ENCODE measurements at regions not wholly inside any gene's neighbourhood (a gene's known extent, or its start where the extent isn't known, plus 50 kb on each side); places are given as distances from the start of the nearest gene placed in this dataset.
"Not testable (repeated sequence)": the region's sequence is repeated elsewhere in the genome, so short reads cannot be mapped to it uniquely, and the experiment has no call there.

DNA sequence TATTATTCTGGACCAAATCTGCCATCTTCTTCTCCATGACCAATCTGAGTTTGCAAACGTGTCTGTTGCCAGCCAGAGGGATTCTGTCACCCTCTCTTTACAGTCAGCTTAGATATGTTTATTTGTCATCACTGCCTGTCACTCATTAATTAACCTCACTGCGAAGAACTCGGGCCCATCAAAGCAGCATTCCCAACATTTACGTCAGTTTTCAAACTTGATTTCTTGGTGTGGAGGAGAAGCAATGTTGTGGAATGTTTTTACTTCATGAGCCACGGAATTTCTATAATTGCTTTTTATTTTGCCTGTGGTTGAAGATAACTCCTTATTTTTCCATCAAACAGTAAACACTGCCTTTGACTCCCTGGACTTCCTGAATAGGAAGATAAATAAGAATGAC is 91.8 kb upstream of the CNKSR3 start:
- no peak for DNase-seq (ENCODE audit: low read depth)

DNA sequence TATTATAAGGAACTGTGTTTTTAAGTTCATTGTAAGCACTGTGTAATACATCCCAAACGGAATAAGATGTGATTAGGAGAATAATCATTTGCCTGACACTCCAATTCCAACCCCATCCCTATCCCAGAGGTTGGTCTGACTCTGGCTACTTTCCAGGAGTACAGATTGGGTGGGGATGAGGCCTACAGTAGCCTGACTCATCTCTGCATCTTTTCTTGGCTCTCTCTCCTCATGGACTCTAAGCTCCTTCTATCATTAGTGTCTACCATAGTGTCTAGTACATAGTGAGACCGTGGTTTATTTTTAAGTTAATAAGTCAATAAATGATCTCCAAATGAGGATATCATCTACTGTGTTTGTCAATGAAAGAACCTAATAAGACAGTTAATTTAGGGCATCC is 92.2 kb upstream of the CNKSR3 start:
- no peak for DNase-seq (ENCODE audit: low read depth)

DNA sequence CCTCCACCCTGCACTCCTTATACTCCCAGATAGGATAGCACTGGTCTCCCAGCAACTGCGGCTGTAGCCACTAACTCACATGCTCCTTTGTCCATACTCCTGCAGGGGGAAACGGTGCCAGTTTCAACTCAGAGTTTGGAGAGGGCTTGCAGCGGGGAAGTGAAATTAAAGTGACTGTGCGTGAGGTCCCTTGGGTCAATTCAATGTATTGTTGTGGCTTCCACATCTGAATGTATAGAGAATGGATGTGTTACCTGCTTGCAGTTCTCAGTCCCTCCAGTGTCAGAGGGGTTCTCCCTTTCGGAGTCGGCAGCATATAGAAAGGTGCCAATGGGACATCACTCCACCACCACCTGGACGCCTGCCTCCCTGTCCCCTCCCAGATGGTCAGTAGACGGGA is 93.6 kb upstream of the CNKSR3 start:
- DNase-seq (ENCODE audit: low read depth) = no peak

DNA sequence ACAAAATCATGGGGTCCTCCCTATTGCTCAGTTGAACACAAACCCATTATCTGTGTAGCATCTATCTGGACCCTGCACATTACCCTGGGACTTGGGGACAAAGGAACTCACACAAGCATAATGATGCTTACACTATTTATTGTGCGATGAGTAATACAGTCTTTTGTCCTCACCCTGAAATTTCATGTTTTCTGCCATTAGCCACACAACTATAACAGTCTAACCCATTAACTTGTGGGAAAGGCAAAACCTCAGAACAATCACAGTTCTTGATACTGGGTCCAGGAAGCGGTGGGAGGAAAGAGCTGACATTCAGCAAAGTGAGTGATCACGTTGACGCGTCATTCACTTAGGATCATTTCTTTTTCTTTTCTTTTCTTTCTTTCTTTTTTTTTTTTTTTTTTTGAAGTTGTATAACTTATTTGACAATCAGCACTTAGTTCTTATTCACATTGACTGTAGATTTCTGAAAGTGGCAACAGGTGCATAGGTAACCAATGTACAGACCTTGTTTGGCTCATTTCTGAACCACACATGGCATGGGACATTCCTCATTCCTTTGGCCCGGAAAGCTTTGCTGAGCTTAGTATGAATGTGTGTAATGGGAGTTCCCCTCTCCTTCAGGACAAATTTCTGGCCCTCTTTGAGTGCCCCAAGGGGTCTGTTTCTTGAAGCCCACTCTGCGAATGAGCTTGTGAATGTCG is 94.8 kb upstream of the CNKSR3 start:
- DNase-seq (ENCODE audit: low read depth) = no peak

DNA sequence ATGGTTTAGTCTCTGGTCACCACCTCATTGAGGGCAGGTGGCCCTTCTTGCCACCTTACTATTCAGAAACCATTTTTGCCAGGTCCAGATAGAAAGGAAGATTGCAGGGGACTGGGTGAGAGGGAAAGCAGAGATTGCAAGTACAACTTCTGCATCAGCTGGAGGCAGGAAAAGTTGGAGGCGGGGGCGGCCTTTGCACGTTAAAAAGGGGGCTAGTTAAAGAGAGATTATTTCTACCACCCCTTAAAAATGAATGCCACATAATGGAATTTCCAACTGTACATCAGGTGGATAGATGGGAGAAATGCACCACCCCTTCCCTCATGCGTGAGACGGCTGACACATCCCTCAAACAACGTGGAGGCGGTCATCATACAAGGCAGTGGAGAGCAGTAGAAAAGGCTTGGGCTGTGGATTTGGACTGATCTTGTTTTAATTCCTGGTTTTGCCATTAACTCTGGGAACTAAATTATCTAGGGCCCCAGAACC is 95.4 kb upstream of the CNKSR3 start:
- no peak for DNase-seq (ENCODE audit: low read depth)

DNA sequence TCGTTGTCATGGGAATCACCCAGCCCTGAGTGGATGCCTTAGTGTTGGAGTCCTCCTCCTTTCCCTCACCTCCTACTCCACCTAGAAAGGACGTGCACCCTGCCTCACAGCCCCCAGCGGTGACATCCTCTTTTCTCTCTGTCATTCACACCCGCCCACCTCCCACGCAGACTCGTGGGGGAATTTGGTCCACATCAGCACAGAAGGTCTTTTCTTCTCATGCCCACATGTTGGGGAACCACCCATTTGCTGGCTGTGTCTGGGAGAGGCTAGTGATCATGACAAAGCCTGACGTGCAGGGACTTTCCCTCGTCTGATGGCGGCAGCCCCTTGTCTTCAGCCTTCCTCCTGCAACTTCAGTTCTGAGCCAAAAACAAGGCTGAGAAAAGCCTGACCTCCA is 96.0 kb upstream of the CNKSR3 start:
- peak; percentile 60 for DNase-seq (ENCODE audit: low read depth)

DNA sequence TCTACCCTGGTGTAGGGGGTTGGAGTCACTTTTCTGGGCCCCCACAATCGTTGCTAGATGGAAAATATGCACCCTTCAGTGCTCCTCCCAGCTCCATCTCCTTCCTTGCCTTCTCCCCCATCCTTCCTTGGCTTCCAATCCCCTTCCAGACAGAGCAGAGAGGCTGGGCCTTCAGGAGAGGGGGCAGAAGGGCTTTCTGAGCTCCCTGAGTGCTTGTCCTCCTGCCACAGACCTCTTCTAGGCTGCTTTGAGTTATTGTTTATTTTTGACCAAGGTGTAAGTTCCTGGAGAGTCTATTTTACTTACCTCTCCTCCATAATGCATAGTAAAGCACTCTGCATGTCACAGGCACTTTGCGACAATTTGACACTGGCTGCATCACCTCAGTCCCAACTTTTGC is 96.4 kb upstream of the CNKSR3 start:
- DNase-seq (ENCODE audit: low read depth) = no peak

DNA sequence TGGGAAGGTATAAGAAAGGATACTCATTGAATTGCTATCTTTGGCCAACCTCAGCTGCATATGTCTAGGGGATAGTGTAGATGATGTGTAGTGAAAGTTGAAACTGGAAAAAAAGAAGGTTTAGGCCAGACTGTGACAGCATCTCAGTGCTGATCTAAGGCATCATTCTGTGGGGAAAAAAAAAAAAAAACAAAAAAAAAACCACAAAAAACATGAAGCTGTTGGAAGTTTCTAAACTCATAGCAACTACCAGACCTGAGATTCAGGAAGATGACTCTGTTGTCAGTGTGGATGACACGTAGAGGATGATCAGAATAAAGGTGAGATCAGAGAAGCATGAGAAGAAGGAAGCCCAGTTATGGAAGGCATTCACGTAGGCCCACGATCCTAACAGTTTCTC is 100.8 kb upstream of the CNKSR3 start:
- DNase-seq (ENCODE audit: low read depth) = no peak

DNA sequence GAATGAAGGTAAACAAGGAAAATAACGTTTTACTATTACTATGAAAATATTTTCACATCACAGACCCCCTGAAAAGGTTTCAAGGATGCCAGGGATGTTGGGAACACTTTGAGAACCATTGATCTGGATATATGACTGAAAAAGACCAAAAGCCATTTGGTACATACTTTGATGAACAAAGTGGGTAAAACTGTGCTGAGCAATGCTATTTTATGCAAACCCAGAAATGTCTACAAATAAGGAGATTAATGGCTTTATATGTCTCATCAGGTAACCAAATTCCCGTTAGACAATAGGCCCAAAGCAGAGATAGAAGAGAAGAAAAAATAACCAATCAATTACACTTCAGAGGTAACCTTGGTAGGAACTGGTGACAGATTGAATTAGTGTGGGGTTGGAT is 101.4 kb upstream of the CNKSR3 start:
- no peak for DNase-seq (ENCODE audit: low read depth)

DNA sequence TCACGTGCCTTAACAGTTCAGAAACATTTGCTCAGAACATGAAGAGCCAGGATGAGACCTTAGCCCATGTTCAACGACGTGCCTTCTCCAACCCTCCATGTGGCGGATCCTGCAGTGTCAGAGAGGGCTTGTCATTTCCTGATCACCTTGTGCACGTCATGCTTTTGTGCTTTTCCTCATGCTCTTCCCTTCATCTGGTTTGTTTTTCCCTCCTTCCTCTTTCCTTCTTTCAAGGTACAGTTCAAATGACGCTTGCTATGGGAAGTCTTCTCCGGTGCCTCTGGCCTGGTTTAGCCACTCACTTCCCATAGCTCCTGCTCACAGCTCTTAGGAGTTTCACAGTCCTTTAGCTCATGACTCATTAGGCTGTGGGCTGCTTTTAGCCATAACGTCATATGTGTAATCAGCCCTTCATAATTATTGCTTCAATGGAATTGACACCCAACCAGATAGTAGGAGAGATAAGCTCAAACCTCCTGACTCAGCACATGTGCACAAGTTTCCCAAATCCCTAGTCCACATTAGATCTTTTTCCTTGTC is 102.7 kb upstream of the CNKSR3 start:
- no peak for DNase-seq (ENCODE audit: low read depth)

DNA sequence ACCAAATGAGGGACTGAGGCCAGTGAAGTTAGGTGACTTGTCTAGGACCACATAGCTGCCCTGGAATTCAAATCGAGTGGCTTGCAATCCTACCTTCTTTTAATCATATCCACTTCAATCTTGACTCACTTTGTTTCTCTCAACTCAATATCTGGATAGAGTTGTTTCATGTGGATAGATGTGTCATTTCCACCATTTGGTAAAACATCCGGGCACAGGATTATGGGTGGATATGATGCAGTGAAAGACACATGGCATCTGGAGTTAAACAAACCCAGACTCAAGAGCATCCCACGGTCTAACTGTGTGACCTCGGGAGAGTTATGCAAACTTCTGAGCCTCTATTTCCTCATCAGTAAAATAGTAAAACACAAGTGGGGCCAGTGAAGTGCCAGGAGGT is 103.6 kb upstream of the CNKSR3 start:
- no peak for DNase-seq (ENCODE audit: low read depth)

DNA sequence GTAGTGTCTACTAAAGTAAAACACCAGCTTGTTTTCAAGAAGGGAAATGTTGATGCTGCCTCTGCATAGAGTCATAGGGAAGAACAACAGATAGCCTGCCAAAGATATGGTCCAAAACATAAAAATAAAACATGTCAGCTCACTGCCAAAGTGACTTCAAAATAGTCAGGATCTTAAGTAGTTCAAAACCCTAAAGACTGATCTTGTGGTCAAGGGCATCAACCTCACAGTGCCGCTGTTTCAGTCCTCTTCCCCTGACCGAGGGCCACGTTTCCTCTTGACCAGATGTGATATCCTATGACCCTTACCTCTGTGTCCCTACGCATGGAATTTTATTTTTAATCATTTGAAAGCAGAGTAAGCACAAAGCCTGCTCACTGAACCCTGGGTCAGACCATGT is 104.2 kb upstream of the CNKSR3 start:
- no peak for DNase-seq (ENCODE audit: low read depth)

DNA sequence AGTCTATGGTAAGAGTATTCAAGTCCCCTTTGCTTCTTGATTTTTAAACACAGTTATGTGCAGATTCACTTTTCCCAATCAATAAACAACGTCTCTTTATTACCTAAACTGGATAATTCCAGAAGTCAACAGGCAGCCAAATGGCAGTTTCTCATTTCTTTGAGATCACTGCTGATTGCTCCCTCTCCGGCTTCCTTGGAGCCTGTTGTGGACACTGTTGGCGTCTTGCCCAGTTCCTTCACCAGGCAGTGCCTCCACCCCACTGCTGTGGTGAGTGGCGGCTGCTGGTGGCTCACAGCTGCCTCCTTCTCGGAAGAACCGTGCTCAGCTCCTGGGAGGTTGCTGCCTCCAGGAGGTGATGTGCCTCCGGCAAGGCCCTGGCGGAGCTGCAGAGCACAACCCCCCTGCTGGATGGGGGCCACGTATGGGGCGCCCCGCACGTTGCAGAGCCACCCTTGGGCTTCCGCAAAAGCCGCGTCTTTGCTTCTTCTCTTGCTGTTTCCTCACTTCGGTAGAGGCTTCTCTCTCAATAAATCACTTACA is 105.1 kb upstream of the CNKSR3 start:
- DNase-seq (ENCODE audit: low read depth) = no peak

DNA sequence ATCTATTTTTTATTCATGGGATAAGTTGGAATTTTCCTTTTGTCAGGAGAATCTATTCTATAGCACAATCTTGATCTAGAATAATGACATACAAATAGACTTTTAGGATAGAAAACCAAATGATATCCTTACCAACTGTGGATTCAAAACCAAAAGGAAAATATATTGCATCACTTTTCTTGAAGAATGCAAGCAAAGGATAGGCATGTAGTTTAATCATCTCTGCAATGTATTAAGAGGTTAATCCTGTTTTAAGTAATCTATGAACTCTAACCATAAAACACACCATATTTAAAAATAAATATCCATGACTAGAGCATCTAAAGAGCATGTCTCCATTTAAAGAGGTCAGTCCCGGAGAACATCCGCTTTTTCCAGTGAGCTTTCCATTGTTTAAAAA is 106.7 kb upstream of the CNKSR3 start:
- DNase-seq (ENCODE audit: low read depth) = no peak

DNA sequence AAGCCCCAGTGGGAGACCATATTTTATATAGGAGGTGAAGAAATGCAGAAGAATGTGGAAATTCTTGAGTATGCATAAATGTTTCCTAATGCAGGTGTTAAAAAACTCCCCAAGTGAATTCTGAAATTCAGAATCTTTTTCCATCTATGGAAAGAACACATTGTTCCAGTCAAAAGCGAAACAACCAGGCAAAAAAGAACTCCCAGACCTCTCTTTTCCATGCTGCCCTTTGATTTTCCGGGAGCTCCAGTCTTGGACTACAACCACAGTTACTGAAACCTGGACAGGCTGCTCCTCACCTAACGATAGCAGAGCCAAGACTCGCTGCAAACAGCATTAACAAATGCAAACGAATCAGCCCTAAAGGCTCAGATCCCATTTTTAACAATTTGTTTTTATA is 108.7 kb upstream of the CNKSR3 start:
- no peak for DNase-seq (ENCODE audit: low read depth)

DNA sequence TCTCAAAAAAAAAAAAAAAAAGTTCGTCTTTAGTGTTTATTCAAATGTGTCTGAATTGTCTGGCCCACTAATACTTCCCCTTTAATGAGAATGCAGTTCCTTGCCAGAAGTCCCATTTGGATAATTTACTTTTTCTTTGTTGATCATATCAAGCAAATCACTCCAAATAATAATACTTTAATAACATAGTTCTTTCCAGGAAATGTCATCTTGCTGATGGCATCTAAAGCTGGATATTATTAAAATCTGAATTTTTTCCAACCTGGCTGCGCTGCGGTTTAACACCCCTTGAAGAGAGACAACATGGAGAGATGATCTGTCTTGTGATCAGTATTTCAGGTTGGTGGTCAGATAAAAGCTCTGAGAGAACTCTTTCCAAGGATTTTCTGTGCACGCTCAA is 111.2 kb upstream of the CNKSR3 start:
- DNase-seq (ENCODE audit: low read depth) = no peak

DNA sequence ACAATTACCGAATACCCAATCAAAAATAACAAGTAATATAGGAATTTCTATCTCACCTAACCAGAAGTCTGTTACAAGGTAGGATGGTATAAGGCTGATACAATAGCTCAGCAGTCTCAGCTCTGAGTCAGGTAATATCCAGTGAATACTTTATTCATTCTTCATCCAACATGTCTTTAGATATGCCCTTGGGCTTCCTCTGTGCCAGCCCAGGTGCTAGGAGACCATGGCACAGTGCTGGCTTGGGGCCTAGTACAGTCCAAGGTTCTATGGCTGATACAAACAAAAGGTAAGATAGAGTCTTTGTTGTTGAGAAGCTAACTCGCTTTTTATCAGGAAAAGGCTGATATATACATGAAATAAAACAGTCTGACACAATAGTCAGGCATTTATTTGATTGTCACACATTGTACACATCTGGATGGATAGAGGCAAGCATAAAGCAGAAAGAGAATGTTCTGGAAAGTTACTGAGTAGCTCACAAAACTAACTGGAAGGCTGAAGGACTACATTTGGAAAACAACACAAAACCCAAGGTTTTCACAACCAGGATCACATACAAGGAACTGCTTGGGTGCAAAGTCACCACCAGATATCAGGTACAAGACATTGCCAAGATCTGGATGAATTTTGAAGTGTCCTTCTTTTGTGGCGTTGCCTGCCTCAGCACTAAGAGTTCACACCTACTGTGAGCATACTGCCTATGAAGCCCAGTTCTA is 110.4 kb upstream of the SCAF8 start:
- no peak for DNase-seq (ENCODE audit: low read depth)

DNA sequence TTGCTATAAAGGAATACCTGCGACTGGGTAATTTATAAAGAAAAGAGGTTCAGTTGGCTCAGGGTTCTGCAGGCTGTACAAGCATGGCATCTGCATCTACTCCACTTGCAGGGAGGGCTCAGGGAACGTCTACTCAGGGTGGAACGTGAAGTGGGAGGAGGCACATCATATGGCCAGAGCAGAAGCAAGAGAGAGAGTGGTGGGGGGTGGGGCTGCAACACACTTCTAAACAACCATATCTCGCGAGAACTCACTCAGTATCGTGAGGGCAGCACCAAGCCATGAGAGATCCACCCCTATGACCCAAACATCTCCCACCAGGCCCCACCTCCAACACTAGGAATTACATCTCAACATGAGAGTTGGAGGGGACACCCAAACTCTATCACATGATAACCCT is 109.8 kb upstream of the SCAF8 start:
- no peak for DNase-seq (ENCODE audit: low read depth)

DNA sequence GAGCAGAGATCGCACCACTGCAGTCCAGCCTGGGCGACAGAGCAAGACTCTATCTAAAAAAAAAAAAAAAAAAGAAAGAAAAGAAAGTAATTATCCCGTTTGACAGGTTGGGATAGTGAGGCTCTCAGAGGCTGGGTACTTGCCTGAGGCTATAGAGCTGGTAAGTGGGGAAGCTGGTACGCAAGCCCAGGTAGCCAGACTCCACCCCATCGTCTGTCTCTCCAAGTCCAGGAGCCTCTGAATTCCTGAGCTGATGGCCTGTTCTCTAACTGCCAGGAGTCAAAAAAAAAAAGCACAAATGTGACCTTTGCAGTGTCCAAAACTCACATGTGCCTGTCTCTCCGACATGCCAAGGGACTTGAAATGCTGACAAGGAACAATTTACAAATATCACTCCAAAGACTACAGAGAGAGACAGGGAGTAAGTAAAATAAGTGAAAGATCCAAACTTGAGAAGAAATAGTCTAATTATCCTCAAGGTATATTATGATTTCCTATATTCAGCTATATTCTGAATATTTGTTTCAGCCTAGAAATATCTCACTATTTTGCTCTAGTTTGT is 109.1 kb upstream of the SCAF8 start:
- DNase-seq (ENCODE audit: low read depth) = no peak

DNA sequence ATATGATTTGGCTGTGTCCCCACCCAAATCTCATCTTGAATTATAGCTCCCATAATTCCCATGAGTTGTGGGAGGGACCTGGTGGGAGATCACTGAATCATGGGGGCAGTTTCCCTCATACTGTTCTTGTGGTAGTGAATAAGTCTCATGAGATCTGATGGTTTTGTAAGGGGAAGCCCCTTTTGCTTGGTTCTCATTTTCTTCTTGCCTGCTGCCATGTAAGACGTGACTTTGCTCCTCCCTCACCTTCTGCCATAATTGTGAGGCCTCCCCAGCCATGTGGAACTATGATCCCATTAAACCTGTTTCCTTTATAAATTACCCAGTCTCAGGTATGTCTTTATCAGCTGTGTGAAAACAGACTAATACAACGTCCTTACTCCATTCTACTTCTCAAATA is 108.5 kb upstream of the SCAF8 start:
- not testable (repeated sequence) for DNase-seq (ENCODE audit: low read depth)

DNA sequence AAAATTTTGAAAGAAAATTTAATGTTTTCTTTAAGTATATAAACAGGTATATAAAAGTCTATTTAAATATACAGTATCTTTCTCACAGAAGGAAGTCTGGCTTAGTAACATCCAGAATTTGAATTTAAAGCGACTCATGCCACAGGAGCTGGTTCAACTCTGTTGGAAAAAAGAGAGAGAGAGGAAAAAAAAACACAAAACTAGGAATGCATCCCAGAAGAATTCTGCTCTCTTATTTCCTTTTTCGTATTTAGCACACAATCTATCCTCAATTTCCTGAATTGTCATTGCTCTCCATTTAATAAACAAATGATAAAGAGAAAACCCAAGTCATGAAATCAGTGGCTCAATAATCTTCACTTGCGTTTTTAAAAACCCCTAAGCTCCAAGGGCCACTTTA is 107.5 kb upstream of the SCAF8 start:
- DNase-seq (ENCODE audit: low read depth) = no peak

DNA sequence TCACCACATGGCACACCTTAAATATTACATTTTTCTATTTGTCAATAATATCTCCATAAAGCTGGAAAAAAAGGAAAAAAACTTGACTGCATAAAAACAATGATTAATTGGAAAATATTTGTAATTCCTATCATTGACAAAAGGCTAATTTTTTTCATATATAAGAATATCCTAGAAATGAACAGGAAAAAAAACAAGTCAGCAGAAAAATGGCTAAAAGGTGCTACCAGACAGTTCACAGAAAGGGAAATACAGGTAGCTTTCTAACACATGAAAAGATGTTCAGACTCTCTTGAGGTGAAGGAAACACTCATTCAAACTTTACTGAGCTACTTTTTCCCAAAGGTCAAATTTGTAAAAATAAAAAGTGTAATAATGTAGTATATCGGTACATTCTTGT is 104.1 kb upstream of the SCAF8 start:
- no peak for DNase-seq (ENCODE audit: low read depth)

DNA sequence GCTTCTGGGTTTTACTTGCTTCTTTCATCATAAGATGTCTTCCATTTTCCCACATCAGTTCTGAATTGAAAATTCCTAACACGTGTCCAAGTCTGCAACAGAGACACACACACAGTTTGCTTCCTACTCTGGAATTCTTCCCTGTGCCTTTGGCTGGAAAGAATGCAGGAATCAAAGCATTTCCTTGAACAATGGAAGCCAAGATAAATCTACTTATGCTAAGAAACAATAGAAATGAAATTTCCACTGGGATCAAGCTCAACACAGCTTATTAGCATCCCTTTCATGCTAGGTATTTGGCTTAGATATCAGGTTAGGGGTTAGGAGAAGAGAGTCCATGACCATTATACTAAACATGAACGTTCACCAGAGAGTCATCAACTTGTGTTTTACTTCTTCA is 101.1 kb upstream of the SCAF8 start:
- DNase-seq (ENCODE audit: low read depth) = no peak

All from T-helper 22 cell (primary cell).